ENCODE measurements at regions not wholly inside any gene's neighbourhood (a gene's known extent, or its start where the extent isn't known, plus 50 kb on each side); places are given as distances from the start of the nearest gene placed in this dataset.

DNA sequence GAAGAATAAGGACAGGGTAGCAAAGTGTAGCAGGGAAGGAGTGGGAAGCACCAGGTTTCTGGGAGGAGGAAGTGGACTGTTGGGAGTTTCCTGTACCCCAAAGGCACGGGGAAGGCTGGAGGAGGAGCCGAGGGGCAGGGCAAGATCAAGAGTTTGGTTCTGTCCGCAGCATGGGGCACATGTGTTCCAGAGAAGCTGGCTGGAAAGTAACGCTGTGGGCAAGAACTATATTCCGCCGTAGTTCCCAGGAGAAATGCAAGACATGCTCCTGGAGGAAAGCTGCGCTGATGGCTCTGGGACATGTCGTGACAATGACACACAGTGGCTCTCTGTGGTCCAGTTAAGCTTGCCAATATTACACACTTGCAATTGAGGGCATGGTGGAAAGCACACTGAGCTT is 51.7 kb upstream of the KPNA3 start:
- Histone ChIP-seq H3K4me1 (peaks cover 0 to 8% (median 2%) of the 10 kb centered on the region in 4 donors), H3K9me3 (no peaks in the 10 kb centered on the region), H3K4me3 (no peak overlapping the region), H3K36me3 (no peaks in the 10 kb centered on the region), H3K27ac (no peak overlapping the region), H3K27me3 (no peaks in the 10 kb centered on the region)
- WGBS, 2 donors = 74 to 81% methylated on average over 8 of the region's 8 CpGs
- intact Hi-C loops (cut with DNase I) = no loop called here
- no peak for TF ChIP-seq POLR2AphosphoS5 (IDR thresholded peaks at IDR 0.05)
- TF ChIP-seq, protein P1, sequence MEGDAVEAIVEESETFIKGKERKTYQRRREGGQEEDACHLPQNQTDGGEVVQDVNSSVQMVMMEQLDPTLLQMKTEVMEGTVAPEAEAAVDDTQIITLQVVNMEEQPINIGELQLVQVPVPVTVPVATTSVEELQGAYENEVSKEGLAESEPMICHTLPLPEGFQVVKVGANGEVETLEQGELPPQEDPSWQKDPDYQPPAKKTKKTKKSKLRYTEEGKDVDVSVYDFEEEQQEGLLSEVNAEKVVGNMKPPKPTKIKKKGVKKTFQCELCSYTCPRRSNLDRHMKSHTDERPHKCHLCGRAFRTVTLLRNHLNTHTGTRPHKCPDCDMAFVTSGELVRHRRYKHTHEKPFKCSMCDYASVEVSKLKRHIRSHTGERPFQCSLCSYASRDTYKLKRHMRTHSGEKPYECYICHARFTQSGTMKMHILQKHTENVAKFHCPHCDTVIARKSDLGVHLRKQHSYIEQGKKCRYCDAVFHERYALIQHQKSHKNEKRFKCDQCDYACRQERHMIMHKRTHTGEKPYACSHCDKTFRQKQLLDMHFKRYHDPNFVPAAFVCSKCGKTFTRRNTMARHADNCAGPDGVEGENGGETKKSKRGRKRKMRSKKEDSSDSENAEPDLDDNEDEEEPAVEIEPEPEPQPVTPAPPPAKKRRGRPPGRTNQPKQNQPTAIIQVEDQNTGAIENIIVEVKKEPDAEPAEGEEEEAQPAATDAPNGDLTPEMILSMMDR (IDR thresholded peaks at IDR 0.05) = no peak
- no peak for TF ChIP-seq POLR2A (IDR thresholded peaks at IDR 0.05)
- no peak for TF ChIP-seq EP300 (IDR thresholded peaks at IDR 0.05)
- no peak for DNase-seq
